ENCODE measurements at regions not wholly inside any gene's neighbourhood (a gene's known extent, or its start where the extent isn't known, plus 50 kb on each side); places are given as distances from the start of the nearest gene placed in this dataset.

GRCh38 chr7:53900856-53901528 is 641.2 kb upstream of the VSTM2A start:
- no peak overlapping the region for H3K9ac ChIP-seq (ENCODE audit: low read length)
- H3K36me3 ChIP-seq (replicated peaks; ENCODE audit: low read depth, low read length) = no peaks in the 10 kb centered on the region
- H3K79me2 ChIP-seq (ENCODE audit: low read length) = no peaks in the 10 kb centered on the region
- no peaks in the 10 kb centered on the region for H3K4me1 ChIP-seq (ENCODE audit: low read length)
- H3K4me3 ChIP-seq (ENCODE audit: low read length) = no peak overlapping the region
- no peak overlapping the region for H2AFZ ChIP-seq (ENCODE audit: low read depth, low read length)
- H4K20me1 ChIP-seq (ENCODE audit: insufficient read depth, low read length) = no peaks in the 10 kb centered on the region
- no peaks in the 10 kb centered on the region for H3K27me3 ChIP-seq (ENCODE audit: low read depth, low read length)
- no peak overlapping the region for H3K4me2 ChIP-seq (ENCODE audit: low read length)
- no peak overlapping the region for H3K27ac ChIP-seq (ENCODE audit: low read length)
- no peak for TF ChIP-seq EZH2phosphoT487 (IDR thresholded peaks at IDR 0.05; ENCODE audit: low read depth)
- H3K9me3 ChIP-seq (ENCODE audit: insufficient read depth, low read length) = no peaks in the 10 kb centered on the region

GRCh38 chr7:53904355-53904754 is 637.8 kb upstream of the VSTM2A start:
- Histone ChIP-seq H2AFZ (ENCODE audit: low read depth, low read length) (no peak overlapping the region), H3K79me2 (ENCODE audit: low read length) (no peaks in the 10 kb centered on the region)

GRCh38 chr7:53917637-53918036 is 624.5 kb upstream of the VSTM2A start:
- Histone ChIP-seq H3K4me2 (ENCODE audit: low read length) (no peak overlapping the region), H3K27ac (ENCODE audit: low read length) (no peak overlapping the region), H4K20me1 (ENCODE audit: insufficient read depth, low read length) (no peaks in the 10 kb centered on the region), H3K27me3 (ENCODE audit: low read depth, low read length) (no peaks in the 10 kb centered on the region), H3K9me3 (ENCODE audit: insufficient read depth, low read length) (no peaks in the 10 kb centered on the region), H3K9ac (ENCODE audit: low read length) (no peak overlapping the region), H2AFZ (ENCODE audit: low read depth, low read length) (no peak overlapping the region), H3K79me2 (ENCODE audit: low read length) (no peaks in the 10 kb centered on the region), H3K4me3 (ENCODE audit: low read length) (no peak overlapping the region), H3K36me3 (replicated peaks; ENCODE audit: low read depth, low read length) (no peaks in the 10 kb centered on the region), H3K4me1 (ENCODE audit: low read length) (no peaks in the 10 kb centered on the region)
- no peak for TF ChIP-seq EZH2phosphoT487 (IDR thresholded peaks at IDR 0.05; ENCODE audit: low read depth)
- TF ChIP-seq CTCF (IDR thresholded peaks at IDR 0.05; ENCODE audit: low read depth, low read length) = no peak

More at GRCh38 chr7:53904355-53904754, 637.8 kb upstream of the VSTM2A start:
- Histone ChIP-seq H3K4me3 (ENCODE audit: low read length) (no peak overlapping the region), H3K36me3 (replicated peaks; ENCODE audit: low read depth, low read length) (no peaks in the 10 kb centered on the region), H3K9ac (ENCODE audit: low read length) (no peak overlapping the region), H3K4me1 (ENCODE audit: low read length) (no peaks in the 10 kb centered on the region), H3K27me3 (ENCODE audit: low read depth, low read length) (no peaks in the 10 kb centered on the region), H3K27ac (ENCODE audit: low read length) (no peak overlapping the region), H4K20me1 (ENCODE audit: insufficient read depth, low read length) (no peaks in the 10 kb centered on the region), H3K4me2 (ENCODE audit: low read length) (no peak overlapping the region), H3K9me3 (ENCODE audit: insufficient read depth, low read length) (no peaks in the 10 kb centered on the region)
- TF ChIP-seq CTCF (IDR thresholded peaks at IDR 0.05; ENCODE audit: low read depth, low read length) (no peak), EZH2phosphoT487 (IDR thresholded peaks at IDR 0.05; ENCODE audit: low read depth) (no peak)

- TF ChIP-seq CTCF (IDR thresholded peaks at IDR 0.05; ENCODE audit: low read depth, low read length) (no peak), EZH2phosphoT487 (IDR thresholded peaks at IDR 0.05; ENCODE audit: low read depth) (no peak)
- Histone ChIP-seq H3K27me3 (ENCODE audit: low read depth, low read length) (no peaks in the 10 kb centered on the region), H3K9me3 (ENCODE audit: insufficient read depth, low read length) (no peaks in the 10 kb centered on the region)
Observed at GRCh38 chr7:53920011-53920410, 622.2 kb upstream of the VSTM2A start.

More at GRCh38 chr7:53920011-53920410, 622.2 kb upstream of the VSTM2A start:
- no peaks in the 10 kb centered on the region for H3K36me3 ChIP-seq (replicated peaks; ENCODE audit: low read depth, low read length)
- no peak overlapping the region for H3K4me2 ChIP-seq (ENCODE audit: low read length)
- no peaks in the 10 kb centered on the region for H4K20me1 ChIP-seq (ENCODE audit: insufficient read depth, low read length)
- H3K4me3 ChIP-seq (ENCODE audit: low read length) = no peak overlapping the region
- H2AFZ ChIP-seq (ENCODE audit: low read depth, low read length) = no peak overlapping the region
- no peaks in the 10 kb centered on the region for H3K79me2 ChIP-seq (ENCODE audit: low read length)
- no peak overlapping the region for H3K27ac ChIP-seq (ENCODE audit: low read length)
- H3K9ac ChIP-seq (ENCODE audit: low read length) = no peak overlapping the region
- H3K4me1 ChIP-seq (ENCODE audit: low read length) = no peaks in the 10 kb centered on the region

All from OCI-LY3 (cell line).